ENCODE measurements at regions not wholly inside any gene's neighbourhood (a gene's known extent, or its start where the extent isn't known, plus 50 kb on each side); places are given as distances from the start of the nearest gene placed in this dataset.

- TF ChIP-seq NFIC (IDR thresholded peaks at IDR 0.05) (0 out of 2 replicates have a peak, but pooled peaks have one; percentile 23), REST (IDR thresholded peaks at IDR 0.05; ENCODE audit: low read depth) (no peak), YY1 (IDR thresholded peaks at IDR 0.05; ENCODE audit: low read depth) (no peak)
Observed at GRCh38 chr2:166651080-166651675, 157.1 kb upstream of the SCN7A start.

DNA sequence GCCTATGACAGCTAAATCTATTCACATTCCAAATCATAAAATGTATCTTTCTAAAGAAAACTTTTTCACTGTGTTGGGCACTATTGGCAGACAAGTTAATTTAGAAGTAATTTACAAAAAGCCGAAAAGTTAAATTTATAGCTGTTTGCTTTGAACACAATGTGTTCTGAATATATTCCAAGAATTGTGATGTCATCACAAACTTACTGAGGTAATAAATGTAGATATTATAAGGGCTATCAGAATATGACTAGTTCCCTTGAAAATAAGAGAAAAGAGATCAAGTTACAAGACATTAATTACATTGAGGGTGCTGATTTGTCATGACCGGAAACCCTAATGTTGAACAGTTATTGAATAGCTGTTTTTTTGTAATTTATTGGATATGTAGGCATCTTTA, 153.9 kb upstream of the SCN7A start:
- TF ChIP-seq TCF12 (IDR thresholded peaks at IDR 0.05; ENCODE audit: low read depth) (no peak), TAF1 (IDR thresholded peaks at IDR 0.05; ENCODE audit: low read depth) (no peak), REST (IDR thresholded peaks at IDR 0.05; ENCODE audit: low read depth) (no peak), EP300 (IDR thresholded peaks at IDR 0.05; ENCODE audit: borderline replicate concordance) (no peak), ZBTB7A (IDR thresholded peaks at IDR 0.05; ENCODE audit: low read depth) (no peak), CEBPB (IDR thresholded peaks at IDR 0.05) (no peak), FOXM1 (IDR thresholded peaks at IDR 0.05; ENCODE audit: borderline replicate concordance, low read depth) (no peak), YY1 (IDR thresholded peaks at IDR 0.05; ENCODE audit: low read depth) (no peak), TEAD4 (IDR thresholded peaks at IDR 0.05) (no peak), RAD21 (IDR thresholded peaks at IDR 0.05; ENCODE audit: low read depth) (no peak), EGR1 (IDR thresholded peaks at IDR 0.05) (no peak), CREB1 (IDR thresholded peaks at IDR 0.05; ENCODE audit: low read depth) (no peak)
- TF ChIP-seq, protein P1, sequence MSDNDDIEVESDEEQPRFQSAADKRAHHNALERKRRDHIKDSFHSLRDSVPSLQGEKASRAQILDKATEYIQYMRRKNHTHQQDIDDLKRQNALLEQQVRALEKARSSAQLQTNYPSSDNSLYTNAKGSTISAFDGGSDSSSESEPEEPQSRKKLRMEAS (IDR thresholded peaks at IDR 0.05): no peak

DNA sequence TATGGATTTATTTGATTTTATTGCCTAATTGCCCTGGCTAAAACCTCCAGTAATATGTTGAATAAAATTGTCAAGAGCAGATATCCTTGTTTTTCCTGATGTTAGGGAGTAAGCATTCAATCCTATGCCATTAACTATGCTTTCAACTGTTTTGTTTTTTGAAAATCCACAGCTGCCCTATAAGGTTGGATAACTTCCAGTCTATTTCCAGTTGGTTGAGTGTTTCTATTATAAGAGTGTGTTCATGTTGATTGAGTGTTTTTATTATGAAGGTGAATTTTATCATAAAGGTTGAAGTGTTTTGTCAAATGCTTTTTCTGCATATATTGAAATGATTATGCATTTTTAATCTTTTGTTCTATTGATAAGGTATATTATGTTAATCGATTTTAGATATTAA, 149.9 kb upstream of the SCN7A start:
- TF ChIP-seq, protein P1 (IDR thresholded peaks at IDR 0.05): no peak
- TF ChIP-seq NFIC (IDR thresholded peaks at IDR 0.05) (no peak), ZBTB7A (IDR thresholded peaks at IDR 0.05; ENCODE audit: low read depth) (no peak), TAF1 (IDR thresholded peaks at IDR 0.05; ENCODE audit: low read depth) (no peak), EGR1 (IDR thresholded peaks at IDR 0.05) (no peak), RAD21 (IDR thresholded peaks at IDR 0.05; ENCODE audit: low read depth) (no peak)

- TF ChIP-seq EP300 (IDR thresholded peaks at IDR 0.05; ENCODE audit: borderline replicate concordance) (no peak), TCF12 (IDR thresholded peaks at IDR 0.05; ENCODE audit: low read depth) (no peak), NFIC (IDR thresholded peaks at IDR 0.05) (no peak), TEAD4 (IDR thresholded peaks at IDR 0.05) (no peak), EGR1 (IDR thresholded peaks at IDR 0.05) (no peak)
Observed at GRCh38 chr2:166637051-166637450, 143.0 kb upstream of the SCN7A start.

GRCh38 chr2:166634706-166635105, 140.7 kb upstream of the SCN7A start:
- TF ChIP-seq, protein P2, sequence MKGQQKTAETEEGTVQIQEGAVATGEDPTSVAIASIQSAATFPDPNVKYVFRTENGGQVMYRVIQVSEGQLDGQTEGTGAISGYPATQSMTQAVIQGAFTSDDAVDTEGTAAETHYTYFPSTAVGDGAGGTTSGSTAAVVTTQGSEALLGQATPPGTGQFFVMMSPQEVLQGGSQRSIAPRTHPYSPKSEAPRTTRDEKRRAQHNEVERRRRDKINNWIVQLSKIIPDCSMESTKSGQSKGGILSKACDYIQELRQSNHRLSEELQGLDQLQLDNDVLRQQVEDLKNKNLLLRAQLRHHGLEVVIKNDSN (IDR thresholded peaks at IDR 0.05): no peak
- TF ChIP-seq TCF12 (IDR thresholded peaks at IDR 0.05; ENCODE audit: low read depth) (no peak), TAF1 (IDR thresholded peaks at IDR 0.05; ENCODE audit: low read depth) (no peak), YY1 (IDR thresholded peaks at IDR 0.05; ENCODE audit: low read depth) (no peak), REST (IDR thresholded peaks at IDR 0.05; ENCODE audit: low read depth) (no peak), NFIC (IDR thresholded peaks at IDR 0.05) (no peak), RAD21 (IDR thresholded peaks at IDR 0.05; ENCODE audit: low read depth) (no peak), EP300 (IDR thresholded peaks at IDR 0.05; ENCODE audit: borderline replicate concordance) (no peak), FOXM1 (IDR thresholded peaks at IDR 0.05; ENCODE audit: borderline replicate concordance, low read depth) (no peak), CEBPB (IDR thresholded peaks at IDR 0.05) (no peak)

Measured in Ishikawa (cell line).